ENCODE measurements at regions not wholly inside any gene's neighbourhood (a gene's known extent, or its start where the extent isn't known, plus 50 kb on each side); places are given as distances from the start of the nearest gene placed in this dataset.
"Not testable (repeated sequence)": the region's sequence is repeated elsewhere in the genome, so short reads cannot be mapped to it uniquely, and the experiment has no call there.

- not testable (repeated sequence) for DNase-seq (ENCODE audit: low read depth)
Observed at GRCh38 chr4:4031446-4032135, 195.1 kb downstream of the OTOP1 start.

GRCh38 chr4:4032364-4032763, 194.4 kb downstream of the OTOP1 start:
- DNase-seq (ENCODE audit: low read depth): not testable (repeated sequence)

DNA sequence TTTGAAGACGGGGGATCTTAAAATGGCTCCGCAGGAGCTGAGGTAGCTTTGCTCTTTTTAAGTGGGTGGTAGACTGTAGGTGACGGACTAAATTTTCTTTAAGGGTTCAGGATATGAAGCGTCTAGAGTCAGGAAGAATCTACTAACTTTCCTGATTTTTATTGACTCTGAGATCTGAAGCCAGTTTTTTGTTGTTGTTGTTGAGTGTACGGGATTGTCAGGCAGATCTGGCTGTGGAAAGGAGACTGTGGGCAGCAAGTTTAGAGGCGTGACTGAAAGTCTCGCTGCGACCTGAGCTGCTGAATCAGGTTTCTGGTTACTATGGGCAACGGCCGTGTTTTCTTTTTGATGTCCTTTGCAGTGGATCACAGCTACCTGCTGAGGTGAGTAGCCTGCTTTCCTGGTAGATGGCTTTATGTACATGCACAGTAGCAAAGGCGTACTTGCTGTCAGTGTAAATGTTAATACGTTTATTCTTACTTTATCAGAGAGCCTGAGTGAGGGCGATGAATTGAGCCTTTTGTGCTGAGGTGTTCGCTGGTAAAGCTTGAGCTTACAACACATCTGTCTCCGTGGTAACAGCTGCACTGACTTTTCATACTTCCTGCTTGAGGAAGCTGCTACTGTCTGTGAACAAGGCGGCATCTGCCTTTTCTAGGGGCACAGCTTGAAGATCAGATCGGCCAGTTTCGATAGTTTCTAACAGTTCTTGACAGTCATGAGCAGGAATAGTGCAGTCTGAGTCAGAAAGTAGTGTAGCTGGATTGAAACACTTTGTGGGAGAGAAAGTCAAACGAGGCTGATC, 193.7 kb downstream of the OTOP1 start:
- not testable (repeated sequence) for DNase-seq (ENCODE audit: low read depth)

- not testable (repeated sequence) for DNase-seq (ENCODE audit: low read depth)
Observed at GRCh38 chr4:4037399-4038138, 189.2 kb downstream of the OTOP1 start.

GRCh38 chr4:4045823-4046222, 180.9 kb downstream of the OTOP1 start:
- not testable (repeated sequence) for DNase-seq (ENCODE audit: low read depth)

GRCh38 chr4:4046686-4047085, 180.0 kb downstream of the OTOP1 start:
- DNase-seq (ENCODE audit: low read depth): not testable (repeated sequence)

- DNase-seq (ENCODE audit: low read depth): not testable (repeated sequence)
Observed at GRCh38 chr4:4047202-4047601, 179.5 kb downstream of the OTOP1 start.

DNA sequence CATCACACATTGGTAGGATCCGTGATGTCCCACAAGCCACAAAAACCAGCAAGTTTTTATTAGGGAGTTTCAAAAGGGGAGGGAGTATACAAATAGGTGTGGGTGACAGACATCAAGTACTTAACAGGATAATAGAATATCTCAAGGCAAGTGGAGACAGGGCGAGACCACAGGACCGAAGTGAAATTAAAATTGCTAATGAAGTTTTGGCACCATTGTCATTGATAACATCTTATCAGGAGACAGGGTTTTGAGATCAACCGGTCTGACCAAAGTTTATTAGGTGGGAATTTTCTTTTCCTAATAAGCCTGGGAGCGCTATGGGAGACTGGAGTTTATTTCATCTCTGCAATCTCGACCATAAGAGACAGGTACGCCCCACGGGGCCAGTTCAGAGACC, 178.5 kb downstream of the OTOP1 start:
- DNase-seq (ENCODE audit: low read depth): not testable (repeated sequence)

- DNase-seq (ENCODE audit: low read depth): not testable (repeated sequence)
Observed at GRCh38 chr4:4050781-4051180, 175.9 kb downstream of the OTOP1 start.

DNA sequence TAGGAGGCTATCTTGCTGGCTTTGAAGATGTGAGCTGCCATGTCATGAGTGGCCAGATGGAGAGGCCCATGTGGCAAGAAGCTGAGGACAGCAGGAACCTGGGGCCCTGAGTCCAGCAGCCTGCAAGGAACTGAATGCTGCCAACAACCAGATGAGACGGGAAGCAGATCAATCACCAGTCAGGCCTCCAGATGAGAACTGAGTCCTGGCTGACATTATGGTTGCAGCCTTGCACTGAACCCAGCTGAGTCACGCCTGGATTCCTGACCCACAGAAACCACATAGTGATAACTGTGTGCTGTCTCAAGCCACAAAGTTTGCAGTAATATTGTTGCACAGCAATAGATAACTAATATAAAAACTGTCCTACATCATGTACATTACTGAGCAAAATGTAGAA, 173.8 kb downstream of the OTOP1 start:
- peak; percentile 7 for DNase-seq (ENCODE audit: low read depth)

DNA sequence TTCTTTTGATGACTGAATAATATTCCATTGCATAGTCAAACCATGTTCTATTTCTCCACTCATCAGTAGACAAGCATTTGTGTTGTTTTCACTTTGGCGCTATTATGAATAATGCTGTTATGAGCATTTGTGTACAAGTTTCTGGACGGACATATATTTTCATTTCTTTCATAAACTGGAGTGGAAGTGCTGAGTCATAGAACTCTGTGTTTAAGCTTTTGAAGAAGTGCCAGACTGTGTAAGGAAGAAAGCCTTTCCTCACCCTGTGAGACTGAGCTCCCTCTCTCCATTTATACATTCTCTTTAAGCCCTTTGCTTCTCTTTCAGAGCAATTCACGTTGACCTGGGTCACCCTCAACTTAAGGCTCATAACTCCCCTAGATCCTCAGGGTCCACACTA, 169.5 kb downstream of the OTOP1 start:
- DNase-seq (ENCODE audit: low read depth): not testable (repeated sequence)

- not testable (repeated sequence) for DNase-seq (ENCODE audit: low read depth)
Observed at GRCh38 chr4:4084171-4084570, 142.6 kb downstream of the OTOP1 start.

GRCh38 chr4:4089716-4090419, 136.9 kb downstream of the OTOP1 start:
- peak; percentile 15 for DNase-seq (ENCODE audit: low read depth)

- DNase-seq (ENCODE audit: low read depth): not testable (repeated sequence)
Observed at GRCh38 chr4:4090720-4091119, 136.0 kb downstream of the OTOP1 start.

DNA sequence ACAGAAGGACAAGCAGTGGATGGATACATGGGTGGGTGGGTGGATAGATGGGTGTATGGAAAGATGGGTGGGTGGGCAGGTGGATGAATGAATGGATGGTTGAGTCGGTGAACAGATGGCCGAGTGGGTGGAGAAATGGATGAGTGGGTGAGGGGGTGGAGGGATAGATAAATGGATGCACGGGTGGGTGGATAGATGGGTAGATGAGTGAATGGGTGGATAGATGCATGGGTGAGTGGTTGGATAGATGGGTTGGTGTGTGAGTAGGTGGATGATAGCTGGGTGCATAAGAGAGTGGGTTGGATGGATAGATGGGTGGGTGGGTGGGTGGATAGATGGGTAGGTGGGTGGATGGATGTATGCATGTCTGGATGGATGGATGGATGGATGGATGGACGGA, 134.6 kb downstream of the OTOP1 start:
- DNase-seq (ENCODE audit: low read depth): not testable (repeated sequence)

DNA sequence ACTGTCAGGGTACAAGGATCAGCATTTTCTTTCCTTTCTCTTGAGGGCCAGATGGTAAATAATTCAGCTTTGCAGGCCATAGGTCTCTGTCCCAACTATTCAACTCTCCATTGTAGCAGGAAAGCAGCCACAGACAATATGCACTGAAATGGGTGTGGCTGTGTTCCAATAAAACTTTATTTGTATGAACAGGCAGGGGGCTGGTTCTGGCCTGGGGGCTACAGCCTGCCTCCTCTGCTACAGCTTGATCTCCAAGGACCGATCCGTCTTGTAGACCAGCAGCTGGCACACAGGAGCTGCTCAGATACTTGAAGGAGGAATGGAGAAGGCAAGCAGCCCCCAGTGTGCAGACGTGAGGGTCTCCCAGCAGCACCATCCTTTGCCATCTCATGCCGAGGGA, 127.1 kb downstream of the OTOP1 start:
- not testable (repeated sequence) for DNase-seq (ENCODE audit: low read depth)

DNA sequence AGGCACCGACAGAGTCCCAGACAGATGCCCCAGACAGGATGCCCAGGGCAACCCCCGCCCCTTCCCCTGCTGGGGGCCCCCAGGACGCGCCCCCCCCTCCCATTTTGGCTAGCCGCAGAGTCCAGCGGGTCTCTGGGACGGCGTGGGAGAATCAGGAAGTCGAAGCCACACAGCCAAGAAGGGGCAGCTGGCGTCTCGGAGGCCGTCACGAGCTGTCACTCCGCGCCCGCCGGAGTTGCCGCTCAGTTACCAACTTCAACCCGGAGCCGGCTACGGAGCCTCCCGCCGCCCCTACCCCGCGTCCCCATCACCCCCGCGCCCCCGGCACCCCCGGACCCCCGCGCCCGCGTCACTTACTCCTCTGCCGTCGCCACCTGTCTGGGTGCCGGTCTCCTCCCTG, 119.8 kb downstream of the OTOP1 start:
- not testable (repeated sequence) for DNase-seq (ENCODE audit: low read depth)

DNA sequence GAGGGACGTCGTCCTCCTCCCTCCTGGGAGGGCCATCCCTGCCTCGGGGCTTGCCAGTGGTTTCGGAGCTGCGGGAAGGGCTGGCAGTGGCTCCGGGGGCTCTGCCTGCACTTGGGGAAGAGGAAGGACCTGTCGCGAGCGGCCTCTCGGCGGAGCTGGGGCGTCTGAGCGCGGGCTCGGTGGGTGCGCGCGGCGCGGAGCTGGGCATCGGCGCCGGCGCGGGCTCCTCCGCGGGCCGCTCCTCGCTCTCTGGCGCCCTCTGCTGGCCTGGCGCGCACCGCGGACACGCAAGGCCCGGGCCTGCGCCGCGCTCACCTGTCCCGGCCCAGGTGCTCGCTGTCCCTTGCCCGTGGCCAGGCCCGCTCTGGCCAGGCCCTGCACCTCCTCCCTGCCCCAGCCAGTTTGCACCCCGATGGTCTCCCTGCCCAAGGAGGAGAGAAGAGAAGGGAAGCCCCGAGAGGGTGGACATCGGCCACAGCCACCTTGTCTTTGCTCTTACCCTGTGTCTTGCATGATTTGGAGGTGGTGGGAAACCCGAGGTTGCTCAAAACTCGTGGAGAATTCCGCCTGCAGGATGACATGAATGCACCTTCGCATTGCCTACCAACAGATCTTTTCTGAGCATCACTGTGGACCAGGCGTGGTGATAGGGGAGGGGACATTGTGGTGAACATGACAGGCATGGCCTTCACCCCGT, 119.2 kb downstream of the OTOP1 start:
- not testable (repeated sequence) for DNase-seq (ENCODE audit: low read depth)

- DNase-seq (ENCODE audit: low read depth): not testable (repeated sequence)
Observed at GRCh38 chr4:4115381-4115780, 111.3 kb downstream of the OTOP1 start.

GRCh38 chr4:4116901-4117300, 109.8 kb downstream of the OTOP1 start:
- DNase-seq (ENCODE audit: low read depth): not testable (repeated sequence)

GRCh38 chr4:4134368-4134767, 92.4 kb downstream of the OTOP1 start:
- not testable (repeated sequence) for DNase-seq (ENCODE audit: low read depth)
